HG02870 (cell line): ENCODE measurements at regions not wholly inside any gene's neighbourhood (a gene's known extent, or its start where the extent isn't known, plus 50 kb on each side); places are given as distances from the start of the nearest gene placed in this dataset.
"Not testable (repeated sequence)": the region's sequence is repeated elsewhere in the genome, so short reads cannot be mapped to it uniquely, and the experiment has no call there.

ENCODE experiments used
- ATAC-seq: cut with Tn5 transposase; IDR thresholded peaks from one replicate; pipeline ENCODE4 v1.9.1; 2021; ENCODE audit warnings: mild to moderate bottlenecking, moderate library complexity; ENCODE audit not compliant: unreplicated experiment

DNA sequence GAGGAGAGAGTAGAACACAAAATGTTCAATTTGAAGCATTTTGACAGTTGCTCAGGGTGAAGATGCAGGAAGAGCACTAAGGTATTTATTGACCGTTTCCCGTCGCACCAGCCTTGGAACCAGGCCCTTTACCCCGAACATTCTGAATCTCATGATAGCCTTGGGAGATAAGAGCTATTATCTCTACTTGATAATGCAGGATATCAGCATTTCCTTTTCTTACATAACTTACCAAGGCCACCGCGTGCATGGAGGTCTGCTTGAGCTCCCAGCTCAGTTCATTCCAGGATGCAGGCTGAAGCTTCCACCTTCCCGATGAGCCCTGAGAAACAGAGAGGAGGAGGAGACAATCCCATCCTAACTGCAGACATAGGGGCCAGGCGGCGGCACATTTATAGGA is 324.2 kb upstream of the COBL start:
- no peak for ATAC-seq

DNA sequence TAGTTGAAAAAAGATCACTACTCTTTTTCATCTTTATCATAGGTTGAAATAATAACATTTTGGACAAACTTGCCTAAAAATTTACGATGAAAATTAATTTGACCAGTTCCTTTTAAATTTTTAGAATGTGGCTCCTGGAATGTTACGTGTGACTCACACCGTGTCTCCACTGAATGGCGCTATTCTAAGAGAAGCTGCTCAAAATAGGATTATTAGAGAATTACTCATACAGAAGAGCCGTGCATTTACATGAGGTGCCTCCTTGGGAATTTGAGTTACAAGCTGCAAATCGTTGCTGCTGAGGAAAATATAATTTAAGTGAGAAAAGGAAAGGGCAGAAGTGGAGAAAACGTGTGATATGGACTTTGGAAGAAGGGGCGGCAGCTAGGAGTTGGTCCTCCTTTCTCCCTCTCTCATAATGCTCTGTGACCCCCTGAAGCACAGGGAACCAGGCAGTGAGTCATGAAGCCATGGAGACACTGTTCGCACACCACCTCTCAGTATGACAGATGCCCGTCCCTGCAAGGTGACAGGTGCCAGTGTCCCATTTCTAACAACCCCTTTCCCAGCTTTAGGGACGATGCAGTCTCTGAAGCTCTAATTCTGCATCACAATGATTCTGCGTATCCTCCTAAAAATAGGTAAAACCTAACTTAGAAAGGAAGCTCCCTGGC is 323.2 kb upstream of the COBL start:
- no peak for ATAC-seq

DNA sequence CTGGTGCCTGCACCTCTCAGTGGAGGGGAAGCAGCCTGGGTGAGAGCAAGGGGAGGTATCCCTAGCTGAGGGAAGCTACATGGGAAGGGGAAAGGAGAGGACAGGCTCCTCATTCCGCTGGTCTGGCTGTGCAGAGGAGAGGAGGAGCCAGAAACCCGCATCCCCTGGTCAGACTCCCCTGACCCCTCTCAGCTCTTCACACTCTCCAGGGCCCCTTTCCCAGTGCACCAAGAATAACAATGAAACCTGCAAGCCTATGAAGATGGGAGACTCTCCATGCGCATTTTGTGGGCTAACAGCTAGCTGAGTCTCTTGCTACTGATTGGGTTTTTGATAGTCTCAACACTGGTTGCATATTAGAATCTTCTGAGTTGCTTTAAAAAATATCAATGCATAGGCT is 319.9 kb upstream of the COBL start:
- no peak for ATAC-seq

DNA sequence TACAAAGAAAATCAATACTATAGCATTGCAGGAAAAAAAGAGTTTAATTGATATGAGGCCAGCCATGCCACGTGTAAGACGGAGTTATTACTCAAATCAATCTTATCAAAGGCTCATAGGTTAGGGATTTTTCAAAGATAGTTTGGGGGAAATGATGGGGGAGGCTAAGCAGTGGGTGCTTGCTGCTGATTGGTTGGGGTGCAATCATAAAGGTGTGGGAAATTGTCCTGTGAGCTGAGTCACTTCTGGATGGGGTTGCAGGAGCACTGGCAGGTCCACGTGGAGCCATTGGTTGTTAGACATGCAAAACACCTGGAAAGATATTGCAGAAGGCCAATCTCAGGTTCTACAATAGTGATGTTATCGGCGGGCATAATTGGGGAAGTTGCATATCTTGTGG is 319.2 kb upstream of the COBL start:
- no peak for ATAC-seq

DNA sequence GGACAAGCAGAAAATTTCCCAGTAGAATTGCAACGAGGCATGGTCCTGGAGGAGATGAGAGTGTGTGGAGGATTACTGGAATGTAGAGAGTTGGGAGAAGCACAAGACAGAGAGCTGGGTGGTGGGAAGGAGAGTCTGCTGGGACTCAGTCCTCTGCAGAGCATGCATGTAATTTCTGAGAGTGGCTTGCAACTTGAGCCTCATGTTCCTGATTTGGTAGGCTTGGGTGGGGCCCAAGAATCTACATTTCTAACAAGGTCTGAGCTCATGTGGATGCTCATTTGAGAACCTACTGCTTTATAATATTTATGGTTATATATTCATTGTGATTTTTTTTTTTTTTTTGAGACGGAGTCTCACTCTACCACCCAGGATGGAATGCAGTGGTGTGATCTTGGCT is 317.9 kb upstream of the COBL start:
- ATAC-seq, result no peak

DNA sequence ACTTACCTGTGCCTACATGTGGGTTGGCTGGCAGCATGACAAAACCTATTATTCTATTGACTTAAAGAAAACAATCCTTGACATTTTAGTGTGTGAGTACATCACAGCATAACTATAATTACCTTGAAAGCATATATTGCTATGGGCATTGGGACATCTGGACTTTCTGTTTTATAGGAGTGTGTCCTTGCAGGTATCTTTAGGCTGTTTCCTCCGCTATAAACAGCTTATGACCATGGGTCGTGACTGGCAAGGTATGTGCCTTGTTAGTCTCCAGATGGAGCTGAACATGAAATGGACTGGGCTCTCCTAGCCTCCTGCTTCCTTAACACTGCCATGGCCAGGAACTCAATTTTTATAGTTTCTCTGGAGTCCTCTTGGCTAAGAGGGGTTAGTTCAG is 317.4 kb upstream of the COBL start:
- no peak for ATAC-seq

DNA sequence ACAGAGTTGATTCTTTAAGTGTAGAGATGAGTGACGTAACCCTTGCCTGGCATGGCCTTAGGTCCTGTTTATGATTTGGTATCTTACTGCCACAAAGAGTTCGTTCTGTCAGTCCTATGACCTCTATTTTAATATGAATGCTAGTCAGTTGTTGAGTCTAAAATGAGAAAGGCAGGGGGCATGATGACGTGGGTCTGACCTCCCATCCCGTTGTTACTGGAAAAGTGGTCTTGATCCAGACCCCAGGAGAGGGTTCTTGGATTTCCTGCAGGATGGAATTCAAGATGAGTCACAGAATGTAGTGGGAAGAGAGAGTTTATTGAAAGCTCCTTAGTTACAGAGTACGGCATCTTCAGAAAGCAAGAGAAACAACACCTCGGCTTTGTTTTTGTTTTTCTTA is 317.0 kb upstream of the COBL start:
- ATAC-seq, result no peak

DNA sequence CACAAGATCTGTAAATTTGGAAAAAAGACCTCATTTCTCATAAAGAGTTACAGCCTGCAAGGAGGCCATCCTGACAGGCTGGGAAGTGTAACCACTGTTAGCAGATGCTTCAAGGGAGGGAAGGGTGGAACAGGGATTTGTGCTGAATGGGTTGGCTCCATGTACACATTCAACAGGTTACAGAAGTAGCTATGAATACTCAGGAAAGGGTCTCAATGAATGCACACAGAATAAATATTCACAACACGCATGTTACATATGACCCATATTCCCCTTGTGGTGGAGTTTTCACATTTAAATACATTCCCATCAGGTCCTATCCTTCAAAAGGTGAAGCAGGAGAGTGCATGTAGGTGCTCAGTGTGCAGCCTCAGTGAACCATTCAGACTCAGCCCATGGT is 316.4 kb upstream of the COBL start:
- ATAC-seq, result no peak

DNA sequence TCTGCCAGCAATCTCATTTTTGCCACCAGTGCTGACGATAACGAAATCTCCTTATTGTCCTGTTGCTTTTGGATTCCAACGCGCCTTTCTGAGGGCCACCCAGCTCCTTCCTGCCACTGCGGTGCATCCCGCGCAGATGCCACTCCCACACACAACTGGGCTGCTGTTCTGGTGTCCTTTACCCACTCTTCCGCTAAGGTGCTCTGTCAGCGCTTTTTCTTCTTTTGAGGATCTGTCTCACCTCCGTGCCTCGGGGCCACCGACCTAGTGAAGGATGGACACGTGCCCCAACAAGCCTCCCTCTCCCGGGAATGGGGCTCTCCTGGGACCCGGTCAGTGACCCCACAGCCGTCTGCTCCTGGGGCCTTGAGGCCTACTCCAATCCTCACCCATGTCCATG is 314.3 kb upstream of the COBL start:
- no peak for ATAC-seq

DNA sequence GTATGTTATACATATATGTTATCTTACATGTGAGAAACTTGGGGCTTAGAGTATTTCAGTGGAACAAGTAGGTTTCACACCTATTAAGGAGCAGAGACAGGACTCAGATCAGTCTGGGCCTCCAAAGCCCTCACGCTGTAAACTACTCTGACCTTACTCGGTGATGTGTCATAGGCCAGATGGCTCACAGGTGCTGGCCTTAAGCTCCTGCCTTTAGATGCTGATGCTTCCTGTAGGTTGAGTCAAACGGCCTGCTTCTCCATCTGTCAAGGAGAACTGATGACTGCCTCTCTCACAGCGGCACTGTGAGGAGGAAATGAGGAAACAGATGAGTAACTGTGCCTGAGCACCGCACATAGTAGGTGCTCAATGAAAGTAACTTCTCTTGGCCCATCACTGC is 312.6 kb upstream of the COBL start:
- ATAC-seq, result no peak

DNA sequence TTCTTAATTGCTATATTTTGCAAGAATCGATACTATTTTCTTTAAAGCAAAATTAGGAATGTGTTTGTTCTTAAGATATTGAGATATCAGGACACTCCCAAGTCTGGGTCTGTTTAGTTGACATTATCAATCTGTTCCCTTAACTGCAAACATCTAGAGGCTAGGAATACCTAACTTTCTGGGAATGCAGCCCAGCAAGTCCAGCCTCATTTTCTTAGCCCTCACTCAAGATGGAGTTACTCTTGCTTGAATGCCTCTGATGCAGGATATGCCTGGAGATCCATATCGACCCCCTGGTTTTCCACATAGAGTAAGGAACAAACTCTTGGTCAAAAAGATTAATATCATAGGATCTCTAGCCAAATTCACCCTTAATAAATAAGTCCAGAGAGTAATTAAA is 305.3 kb upstream of the COBL start:
- ATAC-seq, result no peak

DNA sequence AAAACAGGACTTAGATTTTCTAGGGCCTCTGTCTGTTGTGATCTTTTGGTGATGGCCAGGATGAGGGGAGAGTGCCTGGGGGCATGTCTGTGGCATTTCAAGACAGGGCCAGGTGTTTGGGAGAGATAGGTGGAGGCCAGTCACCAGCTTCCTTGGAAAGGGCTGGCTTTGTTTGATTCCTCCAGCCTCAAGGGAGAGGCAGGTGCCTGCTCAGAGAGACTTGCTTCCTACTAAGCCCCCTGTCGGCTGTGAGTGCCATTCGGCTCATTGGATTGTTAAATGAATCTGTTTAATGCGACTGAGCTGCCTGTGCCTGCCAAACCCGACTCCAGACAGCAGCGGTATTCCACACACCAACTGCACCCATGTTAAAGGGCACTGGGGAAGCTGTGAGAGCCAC is 304.1 kb upstream of the COBL start:
- no peak for ATAC-seq

DNA sequence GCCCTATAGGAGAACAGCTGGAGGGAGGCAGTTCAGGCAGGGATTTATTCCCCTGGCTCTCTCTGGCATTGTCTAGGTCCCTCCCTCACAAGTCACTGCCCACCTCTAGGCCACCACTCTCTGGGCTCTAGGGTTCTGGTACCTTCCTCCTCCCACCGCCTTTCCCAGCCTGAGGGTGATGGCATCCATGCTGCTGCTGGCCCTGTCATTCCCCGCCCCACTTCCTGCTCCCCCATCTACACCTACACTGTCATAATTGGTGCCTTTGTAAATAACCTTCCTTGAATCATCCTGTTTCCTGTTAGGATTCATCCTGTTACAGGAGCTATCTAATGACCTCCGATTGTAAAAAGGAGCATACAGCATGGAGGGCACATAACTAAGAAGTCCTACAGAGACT is 303.3 kb upstream of the COBL start:
- ATAC-seq, result no peak

DNA sequence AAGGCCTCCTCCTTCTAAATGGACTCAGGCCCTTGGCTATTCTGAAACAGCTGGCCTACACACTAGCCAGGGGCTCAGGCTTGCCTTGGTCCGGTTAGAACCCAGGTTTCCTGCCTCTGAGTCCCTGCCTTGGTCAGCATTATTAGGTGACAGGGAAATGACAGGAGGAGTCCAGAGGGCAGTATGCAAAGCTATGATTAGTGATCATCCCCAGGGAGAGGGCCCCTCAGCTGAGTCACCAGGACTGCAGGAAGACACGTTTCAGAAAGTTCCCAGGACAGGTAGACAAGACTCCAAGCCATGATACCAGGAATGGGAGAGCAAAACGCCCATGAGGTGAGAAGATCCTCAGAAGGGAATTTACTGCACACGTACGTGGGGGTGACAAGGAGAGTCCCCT is 301.1 kb upstream of the COBL start:
- no peak for ATAC-seq

DNA sequence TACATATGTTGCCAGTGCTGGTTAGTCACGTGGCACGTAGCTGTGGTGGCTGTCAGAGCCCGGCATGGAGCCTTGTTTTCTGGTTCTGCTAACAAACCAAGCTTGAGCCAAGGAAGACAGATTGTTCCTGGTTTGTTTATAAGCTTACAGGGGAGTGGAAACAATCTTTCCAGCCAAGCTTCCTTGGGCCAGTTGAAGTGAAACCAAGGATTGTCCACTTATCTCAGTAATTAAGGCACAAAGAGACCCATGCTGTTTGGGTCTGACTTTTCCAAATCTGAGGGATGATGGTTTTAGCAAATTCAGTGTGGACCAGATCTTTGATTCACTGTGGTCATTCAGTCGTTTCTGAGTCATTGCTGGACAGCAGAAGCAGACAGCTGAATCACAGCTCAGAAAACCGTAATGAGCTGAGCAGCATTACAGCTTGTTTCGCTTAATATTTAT is 297.3 kb upstream of the COBL start:
- ATAC-seq, result no peak

DNA sequence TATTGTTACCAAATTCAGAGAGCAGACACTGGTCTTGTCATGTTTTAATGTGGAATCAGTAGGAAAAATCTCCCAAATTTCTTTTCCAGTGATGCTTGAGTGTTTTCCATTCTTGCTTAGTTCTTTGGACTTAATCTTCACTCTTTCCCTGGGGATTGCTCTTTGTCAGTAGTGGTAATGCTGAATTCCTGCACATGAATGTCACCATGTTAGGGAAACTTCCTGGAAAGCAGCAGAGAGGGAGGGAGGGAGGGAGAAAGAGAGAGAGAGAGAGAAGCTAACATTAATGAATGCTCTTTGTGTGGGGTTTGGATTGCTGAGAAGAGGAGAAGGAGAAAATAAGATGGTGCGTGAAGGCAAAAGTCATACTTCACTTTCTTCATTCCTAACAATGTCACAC is 295.3 kb upstream of the COBL start:
- ATAC-seq, result no peak

DNA sequence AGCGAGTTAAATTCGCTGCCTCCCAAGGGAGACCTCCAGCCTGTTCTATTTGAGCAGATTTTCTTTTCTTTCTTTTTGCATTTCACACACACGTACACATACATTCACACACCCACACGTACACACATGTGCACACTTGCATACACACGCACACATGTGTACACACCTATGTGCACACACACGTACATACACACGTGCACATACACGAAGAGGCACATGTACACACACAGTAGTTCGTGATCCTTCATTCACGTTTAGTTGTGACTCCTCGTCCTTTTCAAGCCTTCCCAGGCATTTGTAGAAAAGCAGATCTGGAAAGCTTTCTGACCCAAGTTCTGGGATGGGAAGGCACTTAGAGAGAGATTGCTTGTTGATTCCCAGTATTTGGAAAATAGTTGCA is 290.8 kb upstream of the COBL start:
- no peak for ATAC-seq

DNA sequence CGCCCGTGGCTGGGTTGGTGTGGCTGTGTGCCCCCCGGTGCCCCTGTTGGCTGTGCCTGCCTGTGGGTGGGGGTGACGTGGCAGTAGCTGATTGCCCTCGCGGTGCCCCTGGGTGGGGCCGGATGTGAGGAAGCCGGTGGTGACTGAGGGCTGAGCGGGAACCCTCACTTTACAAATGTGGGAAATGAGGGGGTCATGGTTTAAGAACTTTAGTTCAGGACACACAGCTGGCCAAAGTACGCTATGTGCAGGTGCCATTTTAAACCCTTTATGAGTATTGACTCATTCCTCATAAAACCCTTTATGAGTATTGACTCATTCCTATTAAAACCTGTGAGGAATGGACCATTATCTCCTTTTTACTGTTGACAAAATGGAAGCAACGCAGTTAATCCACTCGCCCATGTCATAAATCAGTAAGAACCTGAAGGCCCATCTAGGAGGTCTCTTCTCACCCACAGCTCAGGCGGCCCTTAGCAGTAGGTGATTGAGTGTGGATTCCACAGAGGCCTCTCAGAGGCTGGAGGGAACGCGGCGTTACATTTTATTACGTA is 290.1 kb upstream of the COBL start:
- ATAC-seq, result no peak

DNA sequence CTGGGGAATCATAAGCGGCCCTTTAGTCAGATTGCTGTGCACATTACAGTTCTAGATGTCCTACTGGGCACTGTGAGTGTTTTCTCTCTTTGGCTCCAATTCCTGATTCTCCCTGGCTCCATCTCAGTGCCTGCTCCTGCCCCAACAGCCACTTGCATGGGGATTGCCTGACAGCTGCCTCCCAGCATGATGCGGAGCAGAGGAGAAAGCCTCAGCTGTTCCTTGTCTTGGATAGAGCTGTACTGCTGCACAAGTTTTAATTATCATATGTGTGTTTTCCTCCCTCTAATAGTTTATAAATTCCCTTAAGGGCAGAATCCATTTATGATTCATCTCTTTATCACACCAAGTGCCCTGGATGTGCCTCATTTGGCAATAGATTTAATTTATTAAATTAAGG is 285.8 kb upstream of the COBL start:
- no peak for ATAC-seq

DNA sequence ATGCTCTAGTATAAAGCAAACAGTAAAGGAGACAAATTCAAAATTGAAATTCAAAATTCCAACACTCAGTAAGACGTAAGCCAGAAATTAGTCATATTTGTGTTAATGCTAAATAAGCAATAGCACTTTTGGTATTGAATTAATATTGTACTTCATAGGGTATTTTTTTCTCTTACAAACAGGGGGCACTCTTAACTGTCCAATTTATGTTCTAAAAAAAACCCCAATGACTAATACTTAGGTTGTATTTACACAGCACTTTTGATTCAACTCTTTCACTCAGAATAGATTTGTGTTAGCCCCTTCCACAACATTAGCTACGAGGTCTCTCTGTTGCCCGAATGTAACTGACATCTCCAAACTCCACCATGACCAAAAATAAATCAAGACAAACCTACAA is 284.9 kb upstream of the COBL start:
- no peak for ATAC-seq

DNA sequence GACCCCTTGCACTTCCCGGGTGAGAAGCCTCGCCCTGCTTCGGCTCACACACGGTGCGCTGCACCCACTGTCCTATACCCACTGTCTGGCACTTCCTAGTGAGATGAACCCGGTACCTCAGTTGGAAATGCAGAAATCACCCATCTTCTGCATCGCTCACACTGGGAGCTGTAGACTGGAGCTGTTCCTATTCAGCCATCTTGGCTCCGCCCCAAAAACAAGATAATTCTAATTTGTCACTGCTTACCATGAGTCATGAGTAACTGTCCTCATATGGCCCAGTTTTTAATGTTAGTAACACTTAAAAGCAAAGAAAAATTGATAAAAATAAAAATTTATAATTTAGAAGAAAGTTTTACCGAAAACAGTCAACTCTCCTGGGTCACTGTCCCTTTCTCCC is 283.3 kb upstream of the COBL start:
- not testable (repeated sequence) for ATAC-seq

DNA sequence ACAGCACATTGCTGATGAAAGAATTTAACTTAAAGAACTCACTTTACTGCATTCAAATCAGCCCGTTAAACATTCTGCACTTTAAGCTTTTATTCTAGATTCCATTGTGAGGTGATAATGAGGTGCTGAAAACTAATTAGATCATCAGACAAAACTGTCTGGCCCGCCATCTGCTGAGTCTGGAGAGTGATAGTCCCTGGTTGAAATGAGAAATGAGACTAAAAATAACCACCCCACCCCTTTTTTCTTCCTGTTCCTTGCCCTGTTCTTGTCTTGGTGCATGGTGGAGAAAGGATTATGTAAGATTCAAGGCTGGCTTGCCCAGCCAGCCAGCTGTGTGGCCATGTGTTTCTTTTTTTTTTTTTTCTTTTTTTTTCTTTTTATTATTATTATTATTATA is 277.0 kb upstream of the COBL start:
- ATAC-seq, result no peak
